Sigmoid colon (tissue), 4 donors: ENCODE measurements at regions not wholly inside any gene's neighbourhood (a gene's known extent, or its start where the extent isn't known, plus 50 kb on each side); places are given as distances from the start of the nearest gene placed in this dataset.

Source experiments
- POLR2A ChIP-seq, 2 donors: fragments of 450-650 bp; IDR thresholded peaks; one replicate each; pipeline ENCODE4 v1.6.1; 2016; ENCODE audit warnings: antibody characterized with exemption in 2 of 2, mild to moderate bottlenecking in 2 of 2, moderate library complexity in 2 of 2
- POLR2AphosphoS5 ChIP-seq, 4 donors: sonication (generic); formaldehyde crosslinking; IDR thresholded peaks; one replicate each; pipeline ENCODE4 v1.6.1; 2017; ENCODE audit warnings: antibody characterized with exemption in 4 of 4
- TF ChIP-seq, protein P1 (sequence below), 4 experiments: fragments of 450-650 bp in 3 of 4; fragments of 200-600 bp in 1 of 4; IDR thresholded peaks; one replicate each; pipeline ENCODE4 v1.5.1; 2016 to 2019; ENCODE audit warnings: antibody characterized with exemption in 4 of 4, mild to moderate bottlenecking in 3 of 4, moderate library complexity in 2 of 4

DNA sequence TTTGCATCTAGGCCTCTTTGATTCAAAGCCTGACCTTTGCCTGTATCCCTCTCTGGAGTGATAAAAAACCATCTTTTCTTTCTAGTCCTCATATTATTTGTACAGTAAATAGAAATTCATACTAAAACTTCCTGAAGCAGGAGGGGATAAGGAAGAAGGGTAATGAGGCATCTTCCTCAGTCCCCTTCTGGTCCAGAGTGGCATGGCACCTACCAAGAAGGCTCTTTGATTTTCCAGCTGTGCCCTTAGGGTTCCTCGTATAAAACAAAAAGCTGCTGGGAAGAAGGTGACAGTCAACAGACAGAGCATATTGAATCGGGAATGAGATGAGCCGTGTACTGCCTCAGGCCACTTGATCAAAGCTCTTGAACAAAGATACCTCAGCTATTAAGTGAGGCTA is 71.9 kb upstream of the SPDL1 start:
- TF ChIP-seq, protein P1, sequence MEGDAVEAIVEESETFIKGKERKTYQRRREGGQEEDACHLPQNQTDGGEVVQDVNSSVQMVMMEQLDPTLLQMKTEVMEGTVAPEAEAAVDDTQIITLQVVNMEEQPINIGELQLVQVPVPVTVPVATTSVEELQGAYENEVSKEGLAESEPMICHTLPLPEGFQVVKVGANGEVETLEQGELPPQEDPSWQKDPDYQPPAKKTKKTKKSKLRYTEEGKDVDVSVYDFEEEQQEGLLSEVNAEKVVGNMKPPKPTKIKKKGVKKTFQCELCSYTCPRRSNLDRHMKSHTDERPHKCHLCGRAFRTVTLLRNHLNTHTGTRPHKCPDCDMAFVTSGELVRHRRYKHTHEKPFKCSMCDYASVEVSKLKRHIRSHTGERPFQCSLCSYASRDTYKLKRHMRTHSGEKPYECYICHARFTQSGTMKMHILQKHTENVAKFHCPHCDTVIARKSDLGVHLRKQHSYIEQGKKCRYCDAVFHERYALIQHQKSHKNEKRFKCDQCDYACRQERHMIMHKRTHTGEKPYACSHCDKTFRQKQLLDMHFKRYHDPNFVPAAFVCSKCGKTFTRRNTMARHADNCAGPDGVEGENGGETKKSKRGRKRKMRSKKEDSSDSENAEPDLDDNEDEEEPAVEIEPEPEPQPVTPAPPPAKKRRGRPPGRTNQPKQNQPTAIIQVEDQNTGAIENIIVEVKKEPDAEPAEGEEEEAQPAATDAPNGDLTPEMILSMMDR (IDR thresholded peaks at IDR 0.05): no peak
- TF ChIP-seq POLR2A (IDR thresholded peaks at IDR 0.05) (no peak), POLR2AphosphoS5 (IDR thresholded peaks at IDR 0.05) (no peak)
